GM21786 (cell line): ENCODE measurements at regions not wholly inside any gene's neighbourhood (a gene's known extent, or its start where the extent isn't known, plus 50 kb on each side); places are given as distances from the start of the nearest gene placed in this dataset.
"Not testable (repeated sequence)": the region's sequence is repeated elsewhere in the genome, so short reads cannot be mapped to it uniquely, and the experiment has no call there.

Experiments used
- ATAC-seq: cut with Tn5 transposase; IDR thresholded peaks from one replicate; pipeline ENCODE4 v1.9.1; 2021; ENCODE audit not compliant: unreplicated experiment

DNA sequence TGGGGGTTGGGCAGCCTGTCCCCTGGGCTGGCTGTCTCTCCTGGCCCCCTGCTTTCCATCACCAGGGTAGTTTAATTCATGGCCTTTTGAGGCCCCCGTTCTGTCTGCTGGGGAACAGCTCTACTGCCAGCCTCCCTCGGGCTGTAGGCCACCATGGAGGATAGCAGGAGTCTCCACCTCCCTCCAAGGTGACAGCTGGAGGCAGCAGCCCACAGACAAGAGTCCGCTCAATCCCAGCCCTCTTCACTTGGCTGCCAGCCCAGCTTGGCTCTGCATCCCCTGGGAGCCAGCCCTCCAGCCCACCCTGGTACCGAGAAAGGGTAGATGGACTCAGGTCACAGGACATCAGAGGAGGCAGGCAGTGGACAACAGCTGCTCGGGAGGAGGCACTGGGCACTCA lies 194.6 kb upstream of the SDK2 start:
- ATAC-seq = no peak

DNA sequence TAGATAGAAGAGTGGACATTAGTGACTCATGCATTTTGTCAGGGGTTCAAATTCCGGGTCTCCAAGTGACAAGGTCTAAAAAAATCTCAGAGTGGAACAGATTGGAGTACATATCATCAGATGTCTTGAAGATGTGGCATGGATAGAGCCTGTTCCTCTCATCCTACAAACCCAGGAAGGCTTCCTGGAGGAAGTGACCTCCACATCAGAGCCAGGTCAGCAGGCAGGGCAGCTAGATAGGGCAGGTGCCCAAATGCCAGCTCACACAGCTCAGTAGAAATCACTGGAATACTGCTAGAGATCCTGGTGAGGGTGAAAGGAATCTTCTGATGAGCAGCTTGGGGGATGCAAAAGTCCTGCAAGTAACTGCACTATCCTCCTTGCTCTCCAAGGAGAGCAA lies 196.6 kb upstream of the SDK2 start:
- no peak for ATAC-seq

DNA sequence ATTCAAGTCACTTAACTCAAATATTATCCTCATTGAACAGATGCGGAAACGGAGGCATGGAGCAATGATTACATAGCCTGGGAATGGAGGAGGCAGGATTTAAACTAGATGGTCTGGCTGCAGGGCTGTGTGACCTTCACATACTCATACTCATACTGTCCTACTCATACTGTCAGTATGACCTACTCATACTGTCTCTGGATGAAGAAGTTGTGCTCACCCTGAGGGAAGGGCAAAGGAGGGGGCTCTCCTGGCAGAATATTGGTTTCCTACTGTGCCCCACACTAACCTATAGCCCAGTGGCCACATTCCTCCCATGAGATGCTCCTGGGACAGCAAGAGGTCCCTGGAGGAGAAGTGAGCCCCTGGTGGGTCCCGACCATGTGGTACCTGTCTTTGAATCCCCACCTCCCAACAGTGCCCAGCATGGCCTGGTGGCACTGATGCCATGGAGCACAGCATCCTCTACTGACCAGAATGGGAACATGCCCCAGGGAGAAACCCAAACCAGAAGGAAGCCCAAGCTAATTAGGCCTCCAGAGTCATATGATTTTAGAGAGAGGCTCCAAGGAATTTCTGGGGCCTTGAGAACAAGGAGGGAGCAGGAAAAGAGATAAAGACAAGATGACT lies 197.3 kb upstream of the SDK2 start:
- no peak for ATAC-seq

DNA sequence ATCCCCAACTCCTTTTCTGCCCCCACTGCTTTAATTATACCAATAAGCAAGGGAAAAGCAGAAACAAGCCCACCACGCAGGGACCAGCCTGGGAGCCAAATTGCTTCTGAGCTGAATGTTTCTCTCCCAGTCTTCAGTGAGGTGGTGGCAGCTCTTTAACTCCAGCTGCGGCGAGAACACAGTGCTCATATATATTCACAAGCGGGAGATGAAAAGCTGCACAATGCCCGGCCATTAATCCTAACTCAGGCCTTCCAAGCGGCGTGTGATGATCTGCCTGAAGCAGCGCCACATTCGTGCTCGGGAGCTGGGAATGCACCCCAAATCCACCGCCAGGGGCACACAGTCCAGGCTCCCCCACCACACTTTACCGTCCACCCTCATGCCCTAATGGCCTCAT lies 203.7 kb upstream of the SDK2 start:
- ATAC-seq = no peak

DNA sequence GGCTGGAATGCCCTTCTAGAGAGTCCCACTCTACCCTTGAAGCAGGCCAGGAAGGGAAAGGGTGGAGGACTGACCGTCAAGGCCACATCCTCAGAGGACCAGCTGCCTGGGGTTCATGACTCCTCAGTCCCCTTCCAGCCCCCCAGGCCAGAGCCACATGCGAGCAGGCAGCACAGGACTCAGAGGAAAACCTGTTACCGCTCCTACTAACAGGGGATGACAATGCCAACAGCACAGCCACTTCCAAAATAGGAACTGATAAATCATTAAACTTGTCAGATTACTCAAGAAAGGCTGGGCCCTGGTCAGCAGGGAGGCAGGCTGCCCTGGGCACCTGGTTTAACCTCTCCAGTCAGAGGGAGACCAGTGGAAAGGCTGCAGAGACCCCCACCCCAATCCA lies 206.2 kb upstream of the SDK2 start:
- no peak for ATAC-seq

DNA sequence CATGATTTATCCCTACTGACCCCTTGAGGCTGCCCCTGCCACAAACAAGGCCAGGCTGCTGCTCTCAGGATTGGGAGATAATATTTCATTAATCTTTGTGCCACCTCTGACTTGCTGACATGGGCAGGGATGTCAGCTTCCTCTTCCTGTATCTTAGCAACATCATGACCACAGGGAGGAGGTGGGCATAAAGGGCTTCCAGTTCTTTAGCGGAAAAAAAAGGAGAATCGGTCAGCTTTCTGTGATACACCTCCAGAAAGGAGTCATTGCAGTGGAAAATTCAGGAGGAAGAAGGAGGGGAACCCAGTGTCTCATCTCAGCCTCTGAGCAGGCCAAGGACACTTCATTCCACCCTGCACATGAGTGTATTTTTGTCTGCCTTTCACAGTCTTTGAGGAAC lies 206.8 kb upstream of the SDK2 start:
- no peak for ATAC-seq

DNA sequence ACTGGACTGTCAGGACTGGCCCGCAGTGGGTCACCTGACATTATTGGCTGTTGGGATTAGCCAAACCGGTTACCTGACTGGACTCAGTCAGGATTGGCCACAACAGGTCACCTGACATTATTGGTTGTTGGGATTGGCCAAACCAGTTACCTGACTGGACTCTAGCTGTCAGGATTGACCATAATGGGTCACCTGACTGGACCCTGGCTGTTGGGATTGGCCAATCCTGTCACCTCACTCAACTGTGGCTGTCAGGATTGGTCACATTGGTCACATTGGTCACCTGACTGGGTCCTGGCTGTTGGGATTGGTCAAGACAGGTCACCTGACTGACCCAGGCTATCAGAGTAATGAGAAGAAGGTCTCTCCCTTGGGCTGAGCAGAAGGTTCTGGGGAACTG lies 207.7 kb upstream of the SDK2 start:
- ATAC-seq = no peak

DNA sequence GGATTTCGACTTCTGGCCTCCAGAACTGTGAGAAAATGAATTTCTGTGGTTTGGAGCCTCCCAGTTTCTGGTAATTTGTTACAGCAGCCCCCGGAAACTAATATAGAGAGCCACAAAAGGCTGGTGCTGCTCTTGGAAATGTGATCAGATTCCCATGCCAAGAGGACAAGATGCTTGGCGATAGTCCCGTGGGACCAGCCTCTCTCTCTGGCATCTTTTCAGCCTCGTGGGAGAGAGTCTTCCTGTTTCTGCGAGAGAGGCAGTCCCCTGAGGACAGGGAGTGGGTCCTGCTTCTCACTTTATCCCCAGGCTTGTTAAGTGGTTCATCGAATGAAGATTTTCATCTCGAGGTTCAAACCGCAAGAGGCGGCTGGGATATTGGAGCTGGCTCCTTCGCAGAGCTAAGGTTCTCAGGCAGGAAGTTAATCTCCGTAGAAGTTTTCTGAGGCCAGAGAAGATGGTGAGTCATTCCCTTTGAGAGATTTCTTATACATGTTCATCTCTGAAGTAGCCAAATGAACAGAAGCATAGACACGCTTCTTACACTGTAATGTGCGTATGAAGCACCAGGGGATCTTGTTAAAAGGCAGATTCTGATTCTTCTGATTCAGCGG lies 211.6 kb upstream of the SDK2 start:
- no peak for ATAC-seq

DNA sequence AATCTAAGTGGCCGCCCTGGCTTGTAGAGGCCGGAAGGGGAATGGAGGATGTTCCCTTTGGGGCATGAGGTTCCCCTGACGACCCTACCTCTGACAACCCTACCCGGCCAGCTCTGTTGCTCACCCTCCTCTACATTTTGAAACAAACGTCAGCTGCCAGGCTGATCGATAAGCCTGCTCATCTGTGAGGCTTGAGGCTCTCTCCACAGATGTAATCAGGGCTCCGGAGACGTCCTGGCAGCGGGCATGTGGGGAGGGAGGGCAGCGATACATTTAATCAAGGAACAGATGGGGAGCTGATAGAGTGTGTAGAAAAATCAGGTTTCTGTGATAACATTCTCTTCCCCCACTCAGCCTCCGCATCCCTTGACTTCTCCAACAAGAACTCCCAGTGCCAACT lies 212.3 kb upstream of the SDK2 start:
- ATAC-seq = no peak

DNA sequence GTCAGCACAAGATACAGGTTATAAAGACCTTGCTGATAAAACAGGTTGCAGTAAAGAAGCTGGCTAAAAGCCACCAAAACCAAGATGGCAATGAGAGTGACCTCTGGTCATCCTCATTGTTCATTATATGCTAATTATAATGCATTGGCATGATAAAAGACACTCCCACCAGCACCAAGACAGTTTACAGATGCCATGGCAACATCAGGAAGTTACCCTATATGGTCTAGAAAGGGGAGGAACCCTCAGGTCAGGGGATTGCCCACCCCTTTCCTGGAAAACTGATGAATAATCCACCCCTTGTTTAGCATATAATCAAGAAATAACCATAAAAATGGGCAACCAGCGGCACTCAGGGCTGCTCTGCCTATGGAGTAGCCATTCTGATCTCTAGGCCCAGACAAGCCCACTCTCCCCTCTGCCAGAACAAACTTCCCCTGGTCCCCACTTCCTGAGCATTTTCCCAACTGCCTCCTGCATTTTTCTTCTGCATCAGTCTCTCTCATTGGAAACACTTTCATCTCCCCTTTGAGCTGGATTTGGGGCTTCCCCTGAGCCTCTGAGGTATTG lies 215.3 kb upstream of the SDK2 start:
- ATAC-seq = not testable (repeated sequence)

DNA sequence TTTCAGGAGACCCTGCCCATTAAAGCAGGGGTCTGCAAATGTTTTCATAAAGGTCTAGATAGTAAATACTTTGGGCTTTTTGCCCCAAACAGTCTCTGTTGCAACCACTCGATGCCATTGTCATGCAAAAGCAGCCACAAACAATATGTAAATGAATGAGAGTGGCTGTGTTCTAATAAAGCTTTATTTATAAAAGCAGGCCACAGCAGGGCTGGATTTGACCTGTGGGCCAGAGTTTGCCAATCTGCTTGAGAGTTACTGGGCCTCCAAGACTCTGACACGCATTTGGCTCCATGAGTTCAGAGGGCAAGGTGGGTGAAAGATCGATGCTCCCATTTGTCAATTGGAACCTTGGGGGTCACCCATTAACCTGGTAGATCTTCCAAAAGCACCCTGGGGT lies 217.3 kb upstream of the SDK2 start:
- no peak for ATAC-seq

DNA sequence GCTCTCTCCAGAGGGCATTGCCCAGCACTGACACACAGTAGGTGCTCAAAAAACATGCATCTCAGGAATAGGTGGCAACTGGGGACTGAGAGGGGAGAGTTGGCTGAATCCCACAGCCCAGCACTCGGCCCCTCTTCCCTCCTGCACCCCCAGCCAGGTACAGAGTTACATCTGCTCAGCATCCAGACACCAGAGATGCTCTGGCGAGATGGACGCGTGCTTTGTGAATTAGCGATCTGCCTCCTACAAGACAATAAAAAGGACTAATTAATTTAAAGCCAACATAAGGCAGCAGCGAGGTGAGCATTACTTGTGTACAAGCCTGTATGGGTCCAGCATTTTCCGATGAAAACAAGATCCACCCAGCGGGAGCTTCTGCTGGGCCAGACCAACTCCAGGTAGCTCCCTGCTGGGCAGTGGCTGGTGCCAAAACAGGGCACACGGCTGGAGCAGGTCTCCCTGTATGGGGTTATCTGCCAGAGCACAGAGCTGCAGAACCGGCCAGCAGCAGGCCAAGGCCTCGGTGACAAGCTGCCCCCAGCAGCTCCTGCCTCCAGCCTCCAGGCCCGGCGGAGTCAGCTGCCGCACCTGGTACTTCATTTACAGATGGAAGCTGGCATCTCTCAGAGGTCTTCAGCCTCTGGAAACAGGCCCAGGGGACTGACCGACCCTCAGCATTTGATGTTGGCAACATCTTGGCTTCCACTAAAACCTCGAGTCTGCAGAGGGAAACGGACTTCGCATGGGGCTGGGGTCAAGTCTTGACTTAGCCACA lies 219.7 kb upstream of the SDK2 start:
- no peak for ATAC-seq

DNA sequence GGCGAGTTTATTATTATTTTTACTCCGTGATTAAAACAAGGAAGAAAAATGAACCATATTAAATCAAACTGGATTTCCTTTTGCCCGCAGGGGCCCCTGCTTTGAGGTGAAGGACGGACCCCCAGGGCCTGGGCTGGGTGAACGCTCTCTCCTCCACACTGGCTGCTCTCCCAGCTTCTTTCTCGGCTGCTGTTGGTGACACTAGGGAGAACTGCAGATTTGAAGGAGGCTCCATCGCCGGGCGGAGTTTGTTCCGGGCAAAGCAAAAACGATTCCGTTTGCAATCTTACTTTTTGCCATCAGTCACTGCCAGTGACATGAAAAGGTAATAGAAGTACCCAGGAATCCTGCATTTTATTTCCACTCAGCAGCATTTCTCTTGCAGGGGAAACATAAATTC lies 221.6 kb upstream of the SDK2 start:
- ATAC-seq = no peak

DNA sequence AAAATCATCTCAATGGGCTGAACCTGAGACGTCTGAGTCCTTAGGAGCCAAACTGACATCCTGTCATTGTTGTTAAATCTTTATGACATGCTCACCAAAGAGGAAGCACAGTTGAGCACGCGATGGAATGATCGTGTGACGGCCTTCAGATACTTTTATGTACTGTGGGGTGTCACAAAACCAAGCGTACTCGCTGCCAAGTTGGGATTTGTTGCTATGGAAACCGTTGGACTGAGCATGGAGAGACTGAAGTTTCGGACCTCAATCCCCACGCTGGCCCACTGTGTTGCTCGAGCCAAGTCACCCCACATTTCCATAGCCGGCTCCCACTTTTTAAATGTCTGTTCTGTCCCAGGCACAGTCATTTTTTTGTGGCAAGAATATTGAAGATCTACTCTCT lies 222.8 kb upstream of the SDK2 start:
- ATAC-seq = no peak

DNA sequence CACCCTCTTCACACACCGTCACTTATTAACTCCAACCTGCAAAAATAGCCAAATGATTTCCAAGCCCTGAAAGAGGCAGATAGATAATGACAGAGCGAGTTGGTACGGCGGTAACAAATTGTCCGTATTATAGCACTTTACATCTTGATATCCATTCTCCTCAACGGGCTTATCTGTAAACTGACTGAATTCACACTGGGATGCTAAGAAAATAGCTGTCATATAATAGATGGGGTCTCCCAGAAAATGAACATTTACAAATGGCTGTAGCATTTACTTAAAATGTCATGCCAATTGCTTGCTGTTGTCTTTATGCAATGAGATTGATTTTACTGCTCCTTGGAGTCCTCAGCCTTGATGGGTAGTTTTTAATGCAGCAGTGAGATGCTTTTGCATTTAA lies 225.8 kb upstream of the SDK2 start:
- no peak for ATAC-seq

DNA sequence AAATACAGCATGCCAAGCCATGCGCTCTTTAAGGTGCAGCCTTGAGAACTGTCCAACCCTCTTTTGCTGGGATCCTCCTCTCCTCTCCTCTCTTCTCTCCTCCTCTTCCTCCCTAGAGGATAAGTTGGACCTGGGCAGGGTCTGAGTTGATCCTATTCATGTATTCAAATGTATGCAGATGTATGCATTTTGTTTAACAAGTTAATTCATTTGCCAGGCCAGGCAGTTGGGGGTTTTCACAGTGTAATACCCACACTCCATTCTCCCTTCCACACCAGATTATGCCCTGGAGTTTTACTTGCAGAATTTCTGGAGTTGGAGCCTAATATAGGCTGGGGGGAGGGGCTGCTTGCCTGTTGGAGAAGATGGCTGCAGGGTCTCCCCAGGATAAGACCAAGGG lies 226.2 kb upstream of the SDK2 start:
- ATAC-seq = no peak

DNA sequence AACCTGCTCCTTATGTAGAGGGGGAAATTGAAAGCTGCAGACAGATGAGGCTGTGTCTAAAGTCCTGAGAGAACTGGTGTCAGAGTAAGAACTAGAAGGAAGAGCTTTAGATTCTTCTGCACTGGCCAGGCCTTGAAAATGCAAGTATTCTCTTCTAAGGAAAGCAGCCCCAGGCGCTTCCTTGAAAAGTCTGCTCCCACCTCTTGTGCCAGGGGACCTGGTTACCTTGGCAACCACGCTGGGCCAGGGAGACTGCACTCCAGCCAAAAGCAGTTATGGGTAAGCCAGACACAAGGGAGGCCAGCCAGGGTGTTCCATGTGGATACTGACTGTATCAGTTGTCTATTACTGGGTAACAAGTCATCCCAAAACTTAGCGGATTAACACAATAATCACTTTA lies 228.6 kb upstream of the SDK2 start:
- ATAC-seq = no peak

DNA sequence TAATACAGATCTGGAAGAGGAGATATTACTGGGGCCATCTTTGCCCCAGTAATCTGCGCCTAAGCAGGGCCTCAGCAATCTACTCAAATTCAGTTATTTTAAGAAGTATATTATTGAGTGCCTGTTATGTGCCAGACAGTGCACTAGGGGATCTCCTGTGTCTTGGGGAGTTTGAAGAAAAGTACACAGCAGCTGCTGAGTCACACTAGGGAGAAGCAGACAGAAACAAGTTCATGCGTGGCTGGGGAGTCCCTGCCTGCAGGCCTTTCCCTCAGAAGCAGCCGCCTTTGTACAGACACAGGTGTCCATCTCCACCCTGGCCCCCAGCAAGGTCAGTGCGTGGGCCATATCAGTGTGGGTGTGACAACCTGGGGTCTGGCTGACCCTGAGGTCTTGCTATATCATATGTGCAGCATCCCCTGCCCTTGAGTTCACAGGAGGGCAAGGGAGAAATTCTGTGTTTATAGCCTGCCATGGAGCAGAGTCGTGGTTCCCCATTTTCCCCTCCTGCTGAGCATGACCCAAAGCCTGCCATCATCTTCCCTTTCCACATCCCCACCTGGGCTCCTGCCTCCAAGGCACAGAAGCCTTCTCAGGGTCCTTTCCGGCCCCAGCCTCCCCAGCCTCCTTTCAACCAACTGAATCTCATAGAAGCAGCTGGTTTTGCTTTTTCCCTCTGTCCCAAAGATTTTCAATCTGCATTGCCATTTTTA lies 229.9 kb upstream of the SDK2 start:
- ATAC-seq = peak; percentile 64

DNA sequence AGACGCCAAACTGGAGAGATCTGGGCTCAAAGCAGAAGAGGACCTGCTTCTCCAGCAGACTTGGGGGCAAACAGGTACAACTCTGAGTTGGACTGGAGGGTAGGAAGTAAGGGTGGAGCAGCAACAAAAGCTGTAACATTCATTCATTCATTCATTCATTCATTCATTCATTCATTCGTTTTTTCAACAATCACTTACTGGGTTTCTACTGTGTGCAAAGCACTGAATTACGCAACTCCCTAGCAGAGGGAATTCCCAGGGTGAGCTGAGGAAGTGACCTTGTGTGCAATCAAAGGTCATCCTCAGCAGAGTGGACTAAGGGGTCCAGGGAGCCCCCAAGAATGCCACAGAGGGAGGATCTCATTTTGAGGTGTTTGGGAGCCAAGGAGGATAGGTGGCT lies 231.1 kb upstream of the SDK2 start:
- no peak for ATAC-seq

DNA sequence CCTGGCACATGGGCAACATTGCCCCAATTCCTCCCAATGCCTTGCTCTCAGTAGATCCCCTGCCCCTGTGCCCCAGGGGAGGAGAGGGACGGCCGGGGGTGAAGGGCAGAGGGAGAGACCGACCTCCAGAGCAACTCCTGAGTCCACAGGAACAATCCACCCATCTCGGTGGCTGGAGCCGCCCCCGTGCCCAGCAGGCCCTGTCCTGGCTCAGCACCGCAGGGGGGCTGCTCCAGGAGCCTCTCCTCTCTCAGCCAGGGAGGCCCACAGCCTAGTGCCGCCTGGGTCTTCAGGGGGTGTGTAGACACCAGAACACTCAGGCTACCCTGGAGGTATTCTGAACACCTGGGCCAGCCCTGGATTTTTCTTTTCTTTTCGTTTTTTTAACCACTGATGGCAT lies 233.7 kb upstream of the SDK2 start:
- no peak for ATAC-seq

DNA sequence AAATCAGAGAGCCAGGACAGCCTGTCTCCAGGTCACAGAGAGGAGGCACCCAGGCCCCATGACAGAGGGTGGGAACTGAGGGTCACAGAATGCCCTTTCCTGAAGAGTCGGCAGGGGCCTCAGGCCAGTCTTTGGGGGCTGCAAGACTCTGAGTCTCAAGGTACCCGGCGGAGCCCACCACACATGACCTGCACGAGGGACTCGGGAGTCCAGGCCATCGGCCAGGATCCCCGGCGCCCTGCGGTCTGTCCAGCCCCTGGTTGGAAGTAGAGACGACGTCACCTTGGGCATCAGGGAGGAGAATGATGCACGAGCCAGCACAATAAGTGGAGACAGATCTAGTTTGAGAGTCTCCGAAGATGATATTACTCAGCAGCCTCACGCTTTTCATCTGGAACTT lies 234.7 kb upstream of the SDK2 start:
- no peak for ATAC-seq

DNA sequence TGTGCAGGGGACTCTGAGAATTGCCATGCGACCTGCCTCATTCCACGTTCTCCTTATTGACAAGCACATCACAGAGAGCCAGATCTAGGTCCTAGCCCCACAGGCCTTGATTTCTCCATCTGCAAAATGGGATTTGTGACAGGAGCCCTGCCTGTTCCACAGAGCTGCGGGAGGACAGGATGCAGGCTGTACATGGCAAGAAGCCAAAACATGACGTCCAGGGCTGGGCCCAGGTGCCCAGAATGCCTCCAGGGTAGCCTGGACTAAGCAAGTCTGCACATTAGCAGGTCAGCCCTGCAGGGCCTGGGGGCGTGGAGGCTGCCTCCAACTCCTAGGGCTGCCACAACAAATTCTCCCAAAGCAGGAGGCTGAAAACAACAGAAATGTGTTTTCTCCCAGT lies 235.7 kb upstream of the SDK2 start:
- no peak for ATAC-seq
